ENCODE measurements at regions not wholly inside any gene's neighbourhood (a gene's known extent, or its start where the extent isn't known, plus 50 kb on each side); places are given as distances from the start of the nearest gene placed in this dataset.
A peak's percentile ranks its signal among the peaks of the same experiment; 100 is the strongest.

GRCh38 chr15:95734422-95735316 lies 595.8 kb upstream of the NR2F2 start:
- Histone ChIP-seq H3K27me3 (ENCODE audit: insufficient read depth, poor library complexity, severe bottlenecking) (no peaks in the 10 kb centered on the region), H3K27ac (replicated peaks) (no peak overlapping the region), H3K4me3 (replicated peaks; ENCODE audit: insufficient read depth, low read length) (no peak overlapping the region)
- TF ChIP-seq REST (IDR thresholded peaks at IDR 0.05; ENCODE audit: insufficient replicate concordance, low read depth) (no peak), SPI1 (IDR thresholded peaks at IDR 0.05; ENCODE audit: borderline replicate concordance, low read depth) (peak; percentile 31; the same call in 1 of the 2 replicates)
- DNase-seq (ENCODE audit: low read depth in 1 of 2, low spot score in 1 of 2) = peak in 1 of 2 experiments; percentile 32

- DNase-seq (ENCODE audit: low read depth in 1 of 2, low spot score in 1 of 2) = no peak
- Histone ChIP-seq H3K27ac (replicated peaks) (no peak overlapping the region), H3K27me3 (ENCODE audit: insufficient read depth, poor library complexity, severe bottlenecking) (no peaks in the 10 kb centered on the region), H3K4me3 (replicated peaks; ENCODE audit: insufficient read depth, low read length) (no peak overlapping the region)
- TF ChIP-seq POLR2AphosphoS5 (IDR thresholded peaks at IDR 0.05; ENCODE audit: low read depth) = no peak
- no peak for TF ChIP-seq CTCF (IDR thresholded peaks at IDR 0.05; ENCODE audit: insufficient read depth, low read length)
- TF ChIP-seq SPI1 (IDR thresholded peaks at IDR 0.05; ENCODE audit: borderline replicate concordance, low read depth) = no peak
- TF ChIP-seq GABPA (IDR thresholded peaks at IDR 0.05; ENCODE audit: low read depth) = no peak
- no peak for TF ChIP-seq REST (IDR thresholded peaks at IDR 0.05; ENCODE audit: insufficient replicate concordance, low read depth)
Observed at GRCh38 chr15:95737060-95737459, 593.4 kb upstream of the NR2F2 start.

DNA sequence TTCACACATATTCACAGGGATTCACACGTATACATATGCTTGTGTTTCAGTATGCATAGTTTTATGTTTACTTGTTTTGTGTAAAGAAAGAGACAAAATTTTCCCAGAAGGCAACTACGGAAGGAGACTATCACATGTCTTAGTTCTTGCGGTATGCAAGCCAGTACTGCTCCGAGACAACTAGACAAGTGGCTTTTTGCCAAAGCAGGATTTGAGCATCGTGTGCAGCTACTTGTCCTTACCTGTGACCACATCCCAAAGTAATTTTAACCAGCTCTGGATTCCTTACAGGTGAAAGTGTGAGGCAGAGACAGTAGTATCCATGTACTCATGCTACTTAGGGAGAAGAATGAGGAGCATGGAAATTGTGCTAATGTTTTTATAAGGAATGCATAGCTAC lies 591.4 kb upstream of the NR2F2 start:
- no peaks in the 10 kb centered on the region for H3K27me3 ChIP-seq (ENCODE audit: insufficient read depth, poor library complexity, severe bottlenecking)
- TF ChIP-seq REST (IDR thresholded peaks at IDR 0.05; ENCODE audit: insufficient replicate concordance, low read depth) (no peak), SPI1 (IDR thresholded peaks at IDR 0.05; ENCODE audit: borderline replicate concordance, low read depth) (no peak), CTCF (IDR thresholded peaks at IDR 0.05; ENCODE audit: insufficient read depth, low read length) (no peak), GABPA (IDR thresholded peaks at IDR 0.05; ENCODE audit: low read depth) (no peak), POLR2AphosphoS5 (IDR thresholded peaks at IDR 0.05; ENCODE audit: low read depth) (no peak)
- no peak for DNase-seq (ENCODE audit: low read depth in 1 of 2, low spot score in 1 of 2)
- no peak overlapping the region for H3K27ac ChIP-seq (replicated peaks)
- no peak overlapping the region for H3K4me3 ChIP-seq (replicated peaks; ENCODE audit: insufficient read depth, low read length)
